22Rv1 (cell line): ENCODE measurements at regions not wholly inside any gene's neighbourhood (a gene's known extent, or its start where the extent isn't known, plus 50 kb on each side); places are given as distances from the start of the nearest gene placed in this dataset.

Experiments used
- H3K27ac ChIP-seq: fragments of 450-650 bp; 2 replicates; pipeline ENCODE4 v1.5.1; 2017
- CTCF ChIP-seq: fragments of 450-650 bp; IDR thresholded peaks from 2 replicates; pipeline ENCODE4 v1.5.1; 2017; ENCODE audit warnings: mild to moderate bottlenecking
- ZFX ChIP-seq: fragments of 450-650 bp; IDR thresholded peaks from 2 replicates; pipeline ENCODE4 v1.6.1; 2017; ENCODE audit warnings: antibody characterized with exemption, borderline replicate concordance

DNA sequence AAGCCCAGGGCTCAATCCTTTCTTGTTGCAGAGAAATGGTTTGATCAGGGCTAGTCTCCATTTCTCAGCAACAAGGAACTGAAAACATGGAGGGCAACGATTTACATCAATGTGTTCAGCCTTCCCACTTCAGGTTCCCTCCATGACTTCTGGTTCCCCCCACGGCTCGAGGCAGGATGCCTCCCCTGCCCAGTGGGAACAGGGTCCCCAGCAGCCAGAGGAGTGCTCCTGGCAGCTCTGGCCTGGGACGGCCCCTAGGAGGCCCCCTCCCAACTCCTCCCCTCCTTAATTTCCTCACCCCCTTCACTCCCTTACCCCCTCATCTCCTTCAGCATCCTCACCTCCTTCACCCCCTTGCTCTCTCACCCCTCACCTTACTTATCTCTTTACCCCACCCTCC, 283.8 kb downstream of the CDC5L start:
- no peak overlapping the region for H3K27ac ChIP-seq
- TF ChIP-seq CTCF (no peak), ZFX (no peak)

GRCh38 chr6:44672086-44672485, 284.6 kb downstream of the CDC5L start:
- H3K27ac ChIP-seq = no peak overlapping the region
- TF ChIP-seq CTCF = no peak
- TF ChIP-seq ZFX = no peak

DNA sequence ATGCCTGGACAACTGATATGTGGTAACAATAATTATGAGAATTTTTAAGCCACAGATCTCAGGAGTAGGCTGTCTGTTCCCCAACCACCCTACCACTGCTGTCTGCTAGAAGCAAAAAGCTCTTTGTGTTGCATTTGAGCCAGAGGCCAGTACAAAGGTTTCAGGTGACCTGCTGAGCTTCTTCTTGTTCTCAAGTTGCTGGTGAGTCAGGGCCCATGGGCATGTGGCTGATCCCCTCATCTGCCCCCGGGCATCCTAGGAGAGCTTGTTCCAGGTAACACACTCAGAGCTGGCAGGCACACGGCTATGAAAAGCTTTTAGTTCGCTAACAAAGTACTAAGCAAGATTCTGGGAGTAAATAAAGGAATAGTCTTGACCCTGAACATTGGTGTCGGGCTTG, 285.3 kb downstream of the CDC5L start:
- no peak overlapping the region for H3K27ac ChIP-seq
- TF ChIP-seq CTCF (no peak), ZFX (no peak)

DNA sequence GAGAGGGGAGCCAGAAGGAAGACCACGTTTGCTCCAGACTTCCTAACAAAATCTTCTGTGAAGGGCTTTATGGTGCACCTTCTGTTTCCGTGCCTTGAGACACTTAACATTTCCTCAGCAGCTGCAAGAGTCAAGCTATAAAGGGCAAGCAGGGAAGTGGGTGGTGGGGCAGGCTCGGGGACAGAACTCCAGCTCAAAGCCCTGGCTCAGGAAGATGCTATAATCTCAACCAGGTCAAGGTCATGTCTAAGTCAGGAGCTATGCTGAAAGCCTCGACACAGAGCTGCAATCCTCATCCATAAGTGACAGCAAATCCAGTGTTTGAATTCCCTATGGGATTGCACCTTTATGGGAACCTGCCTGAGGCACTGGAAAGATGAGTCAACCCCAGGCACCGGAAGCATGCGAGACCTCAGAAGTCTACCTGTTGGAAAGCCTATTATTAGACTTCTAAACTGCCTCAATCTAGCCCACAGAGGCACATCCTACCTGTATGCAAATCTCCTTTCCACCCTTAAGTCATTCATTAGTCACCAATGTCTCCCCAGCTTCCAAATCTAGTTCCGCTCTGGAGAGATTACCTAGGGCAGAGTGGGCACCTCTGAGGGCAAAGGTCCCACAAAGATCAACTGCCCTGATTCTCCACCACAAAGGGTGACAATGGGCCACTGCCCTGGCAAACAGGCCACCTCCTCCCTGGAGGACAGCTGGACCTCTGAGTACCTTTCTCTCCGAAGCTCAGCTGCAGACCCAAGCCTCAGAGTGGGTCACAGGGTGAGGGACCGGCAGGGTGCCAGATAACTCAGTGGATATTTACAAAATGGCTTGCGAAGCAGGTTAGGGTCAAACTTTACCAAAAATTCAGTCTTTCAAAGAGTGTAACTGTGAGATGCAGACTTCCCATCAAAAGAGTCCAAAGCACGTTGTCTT, 287.0 kb downstream of the CDC5L start:
- H3K27ac ChIP-seq = no peak overlapping the region
- TF ChIP-seq ZFX (no peak), CTCF (no peak)

DNA sequence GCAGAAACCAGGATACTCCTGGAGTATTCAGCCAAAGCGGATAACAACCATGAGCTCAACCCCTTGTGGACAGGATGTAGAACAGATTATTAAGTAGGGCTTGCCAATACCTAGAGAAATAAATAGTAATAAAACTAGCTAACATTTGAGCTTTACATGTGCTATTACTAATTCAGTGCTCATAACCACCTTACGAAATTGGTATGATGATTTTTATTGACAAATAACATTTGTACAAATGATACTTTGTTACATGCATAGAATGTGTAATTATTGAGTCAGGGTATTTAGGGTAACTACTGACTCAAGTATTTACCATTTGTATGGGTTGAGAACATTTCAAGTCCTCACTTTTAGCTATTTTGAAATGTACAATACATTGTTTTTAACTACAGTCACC, 287.9 kb downstream of the CDC5L start:
- no peak overlapping the region for H3K27ac ChIP-seq
- TF ChIP-seq CTCF (no peak), ZFX (no peak)

DNA sequence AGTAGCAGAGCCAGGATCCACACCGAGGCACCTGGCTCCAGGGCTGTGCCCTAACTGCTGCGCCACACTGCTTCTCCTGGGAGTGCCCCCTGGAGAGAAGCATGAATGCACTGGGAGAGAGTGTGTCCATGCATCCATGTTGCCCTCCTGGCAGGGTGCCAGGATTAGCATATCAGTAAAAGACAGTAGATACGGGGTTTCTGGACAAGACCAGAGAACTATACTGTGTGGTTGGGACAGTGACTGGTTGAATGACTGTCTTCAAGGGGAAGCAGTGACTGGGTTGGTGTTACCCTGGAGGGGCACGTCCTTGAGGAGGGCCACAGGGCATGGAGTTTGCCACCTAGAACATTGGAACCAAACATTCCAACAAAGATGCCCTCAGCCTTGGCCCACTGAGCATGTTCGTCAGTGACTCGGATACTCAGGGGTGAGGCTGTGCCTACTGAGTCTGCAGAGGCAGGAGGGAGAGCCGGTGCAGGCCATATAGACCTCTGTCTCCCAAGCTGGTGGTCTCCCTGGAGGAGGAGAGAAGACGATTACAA, 288.8 kb downstream of the CDC5L start:
- no peak overlapping the region for H3K27ac ChIP-seq
- no peak for TF ChIP-seq ZFX
- TF ChIP-seq CTCF = no peak

DNA sequence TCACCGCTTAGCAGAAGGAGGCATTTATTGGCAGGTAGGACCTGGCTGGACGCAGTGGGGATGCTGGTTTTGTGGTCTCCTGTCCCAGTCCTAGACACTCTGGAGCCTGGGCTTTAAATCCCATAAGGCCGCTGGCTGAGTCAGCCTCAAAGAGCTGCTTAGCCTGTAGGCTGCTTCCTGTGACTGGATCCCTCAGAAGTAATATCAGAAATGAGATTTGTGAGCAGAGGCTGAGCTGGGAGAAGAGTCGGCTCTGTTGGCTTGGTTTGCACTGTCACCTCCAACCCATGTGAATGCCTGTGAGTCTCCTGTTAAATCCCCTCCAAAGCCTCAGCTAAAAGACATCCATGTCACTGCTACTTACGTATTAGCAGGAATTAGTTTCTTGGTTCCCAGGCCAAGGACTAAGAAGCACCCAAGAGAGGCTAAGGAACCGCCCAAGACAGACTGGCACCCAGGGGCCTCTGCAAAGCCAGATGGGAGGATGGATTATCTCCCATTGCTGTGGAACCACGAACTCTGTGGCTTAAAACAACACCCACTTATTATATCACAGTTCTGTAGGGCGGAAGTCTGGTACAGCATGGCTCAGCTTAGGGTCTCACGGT, 289.4 kb downstream of the CDC5L start:
- no peak overlapping the region for H3K27ac ChIP-seq
- TF ChIP-seq ZFX (no peak), CTCF (no peak)
